Panc1 (cell line): ENCODE measurements at regions not wholly inside any gene's neighbourhood (a gene's known extent, or its start where the extent isn't known, plus 50 kb on each side); places are given as distances from the start of the nearest gene placed in this dataset.
A peak's percentile ranks its signal among the peaks of the same experiment; 100 is the strongest.

Experiments
- ATAC-seq: fragments of 200-7000 bp; cut with Tn5 transposase; 2 replicates; pipeline ENCODE4 v1.9.1; 2020; ENCODE audit warnings: mild to moderate bottlenecking, moderate library complexity
- BruUV-seq: library from RNA; stranded (reverse); fragments of 400-500 nt; replicated peaks from 2 replicates; lab custom pipeline; 2021; lab: Mats Ljungman, UMichigan
- CTCF ChIA-PET: fragments of 300-600 bp; sonication (Branson Sonifier 250); formaldehyde crosslinking; loops from one replicate; lab custom pipeline; 2022; ENCODE audit warnings: antibody characterized with exemption; lab: Charles Lee
- POLR2A ChIA-PET: fragments of 300-600 bp; sonication (Branson Sonifier 250); formaldehyde crosslinking; loops from one replicate; lab custom pipeline; 2022; ENCODE audit warnings: antibody characterized with exemption; lab: Charles Lee
- DNase-seq: peaks from one replicate; pipeline ENCODE4 v3.0.0-alpha.2; 2010; ENCODE audit warnings: low read depth, low spot score
- H3K27ac ChIP-seq: 2 replicates; pipeline ENCODE4 v1.5.1; 2011; ENCODE audit warnings: mild to moderate bottlenecking, low read length, inconsistent platforms
- H3K27me3 ChIP-seq: fragments of 200-500 bp; sonication (Bioruptor generic); 2 replicates; pipeline ENCODE4 v1.6.0; 2014; ENCODE audit warnings: low read length, inconsistent platforms; ENCODE audit not compliant: control insufficient read depth, insufficient read depth
- H3K36me3 ChIP-seq: fragments of 200-500 bp; sonication (Bioruptor generic); 2 replicates; pipeline ENCODE4 v1.5.1; 2014; ENCODE audit warnings: inconsistent platforms, mild to moderate bottlenecking, low read length, moderate library complexity; ENCODE audit not compliant: control insufficient read depth, insufficient read depth
- H3K4me1 ChIP-seq: 2 replicates; pipeline ENCODE4 v1.5.1; 2011; ENCODE audit warnings: inconsistent platforms, mild to moderate bottlenecking, low read length, moderate library complexity; ENCODE audit not compliant: control insufficient read depth, insufficient read depth
- H3K4me3 ChIP-seq, 2 experiments: 2 replicates each; pipeline ENCODE4 v1.5.1; 2011 to 2012; ENCODE audit warnings: low read depth in 2 of 2, low read length in 2 of 2, mild to moderate bottlenecking in 2 of 2, inconsistent platforms in 1 of 2, moderate library complexity in 1 of 2
- H3K9me3 ChIP-seq: fragments of 200-500 bp; sonication (Bioruptor generic); 2 replicates; pipeline ENCODE4 v1.5.1; 2014; ENCODE audit warnings: low read depth, mild to moderate bottlenecking, inconsistent platforms, low read length, moderate library complexity; ENCODE audit not compliant: control insufficient read depth, insufficient read depth
- POLR2AphosphoS5 ChIP-seq: IDR thresholded peaks from 2 replicates; pipeline ENCODE4 v1.6.1; 2012; ENCODE audit warnings: mild to moderate bottlenecking, low read depth, low read length, moderate library complexity
- SIN3A ChIP-seq: IDR thresholded peaks from 2 replicates; pipeline ENCODE4 v1.6.1; 2012; ENCODE audit warnings: low read depth, mild to moderate bottlenecking, low read length, moderate library complexity, borderline replicate concordance; ENCODE audit not compliant: insufficient read depth
- TCF7L2 ChIP-seq: IDR thresholded peaks from 2 replicates; pipeline ENCODE4 v1.6.1; 2011; ENCODE audit warnings: mild to moderate bottlenecking, low read depth, low read length, inconsistent platforms
- in situ Hi-C: cut with HindIII; loops from 2 replicates; pipeline ENCODE4 v1.10.0; 2016; ENCODE audit warnings: low sequenced_read_pairs, low pct_unique_long_range_greater_than_20kb
- intact Hi-C: fragments of 100-400 bp; cut with micrococcal nuclease; formaldehyde crosslinking; loops from one replicate; pipeline ENCODE4 v1.10.0; 2022; ENCODE audit not compliant: unreplicated experiment
- TF ChIP-seq, protein P1 (sequence below): fragments of 450-650 bp; IDR thresholded peaks from 2 replicates; pipeline ENCODE4 v1.5.1; 2017; ENCODE audit warnings: mild to moderate bottlenecking
- TF ChIP-seq, protein P2 (sequence below), 2 experiments: IDR thresholded peaks; 2 replicates each; pipeline ENCODE4 v1.6.1; 2011 to 2012; ENCODE audit warnings: low read depth in 2 of 2, control low read depth in 1 of 2, low read length in 1 of 2, mild to moderate bottlenecking in 1 of 2, moderate library complexity in 1 of 2; ENCODE audit not compliant: insufficient read depth in 1 of 2

DNA sequence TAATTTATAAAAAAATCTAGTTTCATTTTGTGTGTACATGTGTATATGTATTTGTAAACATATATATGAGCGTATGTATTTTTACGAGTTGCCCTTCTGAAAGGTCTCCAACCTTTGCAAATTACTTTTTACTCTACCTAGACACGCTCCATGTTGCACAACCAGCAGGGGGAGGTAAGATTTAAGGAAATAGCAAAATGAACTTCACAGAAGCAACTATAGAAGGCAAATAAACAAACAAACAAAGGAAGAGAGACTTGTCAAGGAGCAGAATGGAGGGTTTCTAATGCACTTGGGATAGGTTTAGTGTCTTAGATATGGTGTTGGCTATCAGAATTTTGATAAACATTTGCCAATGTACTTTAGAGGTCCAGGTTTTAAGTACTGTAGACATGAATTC lies 820.5 kb upstream of the POU3F3 start:
- no peak overlapping the region for H3K27ac ChIP-seq
- intact Hi-C loops = loop anchor here (10.0 kb wide), 1 partner anchor 351 kb away; no protein-coding TSS in a partner anchor
- CTCF ChIA-PET = no interaction called here
- no peaks in the 10 kb centered on the region for H3K4me1 ChIP-seq
- POLR2A ChIA-PET = no interaction called here
- H3K27me3 ChIP-seq = no peaks in the 10 kb centered on the region
- no peaks in the 10 kb centered on the region for H3K36me3 ChIP-seq
- no TSS peak for BruUV-seq
- TF ChIP-seq POLR2AphosphoS5 (no peak), TCF7L2 (no peak)
- TF ChIP-seq, protein P1, sequence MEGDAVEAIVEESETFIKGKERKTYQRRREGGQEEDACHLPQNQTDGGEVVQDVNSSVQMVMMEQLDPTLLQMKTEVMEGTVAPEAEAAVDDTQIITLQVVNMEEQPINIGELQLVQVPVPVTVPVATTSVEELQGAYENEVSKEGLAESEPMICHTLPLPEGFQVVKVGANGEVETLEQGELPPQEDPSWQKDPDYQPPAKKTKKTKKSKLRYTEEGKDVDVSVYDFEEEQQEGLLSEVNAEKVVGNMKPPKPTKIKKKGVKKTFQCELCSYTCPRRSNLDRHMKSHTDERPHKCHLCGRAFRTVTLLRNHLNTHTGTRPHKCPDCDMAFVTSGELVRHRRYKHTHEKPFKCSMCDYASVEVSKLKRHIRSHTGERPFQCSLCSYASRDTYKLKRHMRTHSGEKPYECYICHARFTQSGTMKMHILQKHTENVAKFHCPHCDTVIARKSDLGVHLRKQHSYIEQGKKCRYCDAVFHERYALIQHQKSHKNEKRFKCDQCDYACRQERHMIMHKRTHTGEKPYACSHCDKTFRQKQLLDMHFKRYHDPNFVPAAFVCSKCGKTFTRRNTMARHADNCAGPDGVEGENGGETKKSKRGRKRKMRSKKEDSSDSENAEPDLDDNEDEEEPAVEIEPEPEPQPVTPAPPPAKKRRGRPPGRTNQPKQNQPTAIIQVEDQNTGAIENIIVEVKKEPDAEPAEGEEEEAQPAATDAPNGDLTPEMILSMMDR = peak; percentile 53; the same call in 1 of the 2 replicates
- no peak overlapping the region for H3K4me3 ChIP-seq
- no peaks in the 10 kb centered on the region for H3K9me3 ChIP-seq
- ATAC-seq = no peak
- in situ Hi-C loops = no loop called here
- DNase-seq = peak; percentile 12

DNA sequence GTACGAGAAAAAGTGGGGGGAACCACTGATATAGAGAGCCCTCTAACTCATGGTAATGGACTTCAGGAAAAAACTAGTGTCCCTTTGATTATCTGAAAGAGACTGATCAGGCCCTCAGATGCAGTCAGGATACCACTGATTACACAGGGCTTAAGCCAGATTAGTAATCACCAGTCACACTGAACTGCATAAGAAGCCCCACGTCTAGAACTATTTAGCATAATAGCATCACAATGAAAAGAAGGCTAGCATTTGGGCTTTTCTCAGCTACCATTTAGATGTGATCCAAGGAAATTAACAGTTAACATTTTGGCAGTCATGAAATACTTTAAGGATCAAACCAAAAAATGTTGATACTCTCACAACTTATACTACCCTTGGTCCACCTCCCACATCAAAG lies 813.1 kb upstream of the POU3F3 start:
- ATAC-seq (no peak), DNase-seq (no peak)
- Histone ChIP-seq H3K9me3 (no peaks in the 10 kb centered on the region), H3K36me3 (no peaks in the 10 kb centered on the region), H3K4me1 (no peaks in the 10 kb centered on the region), H3K27ac (no peak overlapping the region), H3K27me3 (no peaks in the 10 kb centered on the region), H3K4me3 (no peak overlapping the region)
- TF ChIP-seq, protein P2, sequence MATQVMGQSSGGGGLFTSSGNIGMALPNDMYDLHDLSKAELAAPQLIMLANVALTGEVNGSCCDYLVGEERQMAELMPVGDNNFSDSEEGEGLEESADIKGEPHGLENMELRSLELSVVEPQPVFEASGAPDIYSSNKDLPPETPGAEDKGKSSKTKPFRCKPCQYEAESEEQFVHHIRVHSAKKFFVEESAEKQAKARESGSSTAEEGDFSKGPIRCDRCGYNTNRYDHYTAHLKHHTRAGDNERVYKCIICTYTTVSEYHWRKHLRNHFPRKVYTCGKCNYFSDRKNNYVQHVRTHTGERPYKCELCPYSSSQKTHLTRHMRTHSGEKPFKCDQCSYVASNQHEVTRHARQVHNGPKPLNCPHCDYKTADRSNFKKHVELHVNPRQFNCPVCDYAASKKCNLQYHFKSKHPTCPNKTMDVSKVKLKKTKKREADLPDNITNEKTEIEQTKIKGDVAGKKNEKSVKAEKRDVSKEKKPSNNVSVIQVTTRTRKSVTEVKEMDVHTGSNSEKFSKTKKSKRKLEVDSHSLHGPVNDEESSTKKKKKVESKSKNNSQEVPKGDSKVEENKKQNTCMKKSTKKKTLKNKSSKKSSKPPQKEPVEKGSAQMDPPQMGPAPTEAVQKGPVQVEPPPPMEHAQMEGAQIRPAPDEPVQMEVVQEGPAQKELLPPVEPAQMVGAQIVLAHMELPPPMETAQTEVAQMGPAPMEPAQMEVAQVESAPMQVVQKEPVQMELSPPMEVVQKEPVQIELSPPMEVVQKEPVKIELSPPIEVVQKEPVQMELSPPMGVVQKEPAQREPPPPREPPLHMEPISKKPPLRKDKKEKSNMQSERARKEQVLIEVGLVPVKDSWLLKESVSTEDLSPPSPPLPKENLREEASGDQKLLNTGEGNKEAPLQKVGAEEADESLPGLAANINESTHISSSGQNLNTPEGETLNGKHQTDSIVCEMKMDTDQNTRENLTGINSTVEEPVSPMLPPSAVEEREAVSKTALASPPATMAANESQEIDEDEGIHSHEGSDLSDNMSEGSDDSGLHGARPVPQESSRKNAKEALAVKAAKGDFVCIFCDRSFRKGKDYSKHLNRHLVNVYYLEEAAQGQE (IDR thresholded peaks at IDR 0.05; ENCODE audit: insufficient read depth in 1 of 2, low read depth in 2 of 2, low read length in 1 of 2) = no peak
- no peak for TF ChIP-seq SIN3A
- TF ChIP-seq POLR2AphosphoS5 = no peak
- TF ChIP-seq, protein P1 = no peak
- no peak for TF ChIP-seq TCF7L2
- intact Hi-C loops = no loop called here
- BruUV-seq = no TSS peak
- ChIA-PET CTCF (no interaction called here), POLR2A (no interaction called here)
- in situ Hi-C loops = no loop called here
